HEK293 (cell line): ENCODE measurements at regions not wholly inside any gene's neighbourhood (a gene's known extent, or its start where the extent isn't known, plus 50 kb on each side); places are given as distances from the start of the nearest gene placed in this dataset.

Source experiments
- CTCF ChIA-PET: fragments of 350-600 bp; formaldehyde crosslinking; extraction: SDS; loops from one replicate; lab custom pipeline; 2021; ENCODE audit warnings: antibody characterized with exemption; lab: Yijun Ruan, JAX
- POLR2A ChIA-PET: fragments of 300-600 bp; formaldehyde crosslinking; extraction: SDS; loops from one replicate; lab custom pipeline; 2020; ENCODE audit warnings: antibody characterized with exemption, inconsistent platforms; lab: Yijun Ruan, JAX
- H3K27ac ChIP-seq: fragments of 200-500 bp; sonication (Bioruptor generic); 2 replicates; pipeline ENCODE4 v1.5.1; 2014; ENCODE audit warnings: low read depth, low read length, control low read depth, inconsistent platforms; ENCODE audit errors: extremely low read depth
- H3K36me3 ChIP-seq, 2 experiments: fragments of 200-500 bp in 1 of 2; sonication (Bioruptor generic) in 1 of 2; 1 replicate in 1 of 2; 2 replicates in 1 of 2; pipeline ENCODE4 v1.5.1; 2014 to 2017; ENCODE audit warnings: inconsistent platforms in 2 of 2, low read length in 2 of 2; ENCODE audit not compliant: control insufficient read depth in 2 of 2, insufficient read depth in 1 of 2
- H3K4me1 ChIP-seq: fragments of 200-500 bp; sonication (Bioruptor generic); 2 replicates; pipeline ENCODE4 v1.5.1; 2014; ENCODE audit warnings: mild to moderate bottlenecking, low read length, inconsistent platforms; ENCODE audit not compliant: control insufficient read depth, insufficient read depth
- H3K4me3 ChIP-seq: 2 replicates; pipeline ENCODE4 v1.5.1; 2011; ENCODE audit warnings: low read depth, mild to moderate bottlenecking, control low read depth, low read length, moderate library complexity
- H3K9me3 ChIP-seq: fragments of 200-500 bp; sonication (Bioruptor generic); 2 replicates; pipeline ENCODE4 v1.5.1; 2014; ENCODE audit warnings: low read depth, low read length, inconsistent platforms; ENCODE audit not compliant: control insufficient read depth, insufficient read depth
- GLI2 ChIP-seq: fragments of 450-650 bp; formaldehyde crosslinking; IDR thresholded peaks from 2 replicates; pipeline ENCODE4; 2017; ENCODE audit warnings: missing biosample characterization, missing genetic modification characterization, low read depth, borderline replicate concordance
- KLF10 ChIP-seq: fragments of 450-650 bp; IDR thresholded peaks from 2 replicates; pipeline ENCODE4 v1.5.1; 2018; ENCODE audit warnings: missing biosample characterization, mild to moderate bottlenecking, missing genetic modification characterization
- KLF7 ChIP-seq: fragments of 450-650 bp; formaldehyde crosslinking; IDR thresholded peaks from 2 replicates; pipeline ENCODE4 v1.5.1; 2016; ENCODE audit warnings: missing biosample characterization, missing genetic modification characterization, borderline replicate concordance
- MYNN ChIP-seq: fragments of 450-650 bp; formaldehyde crosslinking; IDR thresholded peaks from 2 replicates; pipeline ENCODE4 v1.5.1; 2016; ENCODE audit warnings: missing biosample characterization, missing genetic modification characterization, borderline replicate concordance
- SALL2 ChIP-seq: fragments of 450-650 bp; formaldehyde crosslinking; IDR thresholded peaks from 2 replicates; pipeline ENCODE4 v1.5.0; 2017; ENCODE audit warnings: missing biosample characterization, mild to moderate bottlenecking, missing genetic modification characterization, borderline replicate concordance
- SCRT2 ChIP-seq: fragments of 450-650 bp; formaldehyde crosslinking; IDR thresholded peaks from 2 replicates; pipeline ENCODE4 v1.5.1; 2016; ENCODE audit warnings: missing biosample characterization, missing genetic modification characterization
- YY1 ChIP-seq: fragments of 450-650 bp; formaldehyde crosslinking; IDR thresholded peaks from 2 replicates; pipeline ENCODE4 v1.5.1; 2018; ENCODE audit warnings: missing biosample characterization, missing genetic modification characterization
- ZBTB48 ChIP-seq: fragments of 450-650 bp; formaldehyde crosslinking; IDR thresholded peaks from 2 replicates; pipeline ENCODE4 v1.5.1; 2016; ENCODE audit warnings: missing biosample characterization, missing genetic modification characterization
- ZIC2 ChIP-seq: fragments of 450-650 bp; formaldehyde crosslinking; IDR thresholded peaks from 2 replicates; pipeline ENCODE4 v1.5.1; 2016; ENCODE audit warnings: missing biosample characterization, missing genetic modification characterization
- ZNF121 ChIP-seq: fragments of 450-650 bp; formaldehyde crosslinking; IDR thresholded peaks from 2 replicates; pipeline ENCODE4 v1.5.1; 2016; ENCODE audit warnings: missing biosample characterization, missing genetic modification characterization
- ZNF132 ChIP-seq: fragments of 450-650 bp; formaldehyde crosslinking; IDR thresholded peaks from 2 replicates; pipeline ENCODE4 v1.5.1; 2017; ENCODE audit warnings: missing biosample characterization, missing genetic modification characterization, borderline replicate concordance
- ZNF140 ChIP-seq: fragments of 450-650 bp; formaldehyde crosslinking; IDR thresholded peaks from 2 replicates; pipeline ENCODE4 v1.5.1; 2016; ENCODE audit warnings: missing biosample characterization, missing genetic modification characterization
- ZNF18 ChIP-seq: fragments of 450-650 bp; formaldehyde crosslinking; IDR thresholded peaks from 2 replicates; pipeline ENCODE4 v1.5.1; 2016; ENCODE audit warnings: missing biosample characterization, missing genetic modification characterization
- ZNF184 ChIP-seq: fragments of 450-650 bp; IDR thresholded peaks from 2 replicates; pipeline ENCODE4 v1.5.1; 2018; ENCODE audit warnings: missing biosample characterization, mild to moderate bottlenecking, missing genetic modification characterization
- ZNF341 ChIP-seq: fragments of 450-650 bp; formaldehyde crosslinking; IDR thresholded peaks from 2 replicates; pipeline ENCODE4; 2016; ENCODE audit warnings: low read depth, missing biosample characterization, missing genetic modification characterization
- ZNF423 ChIP-seq: fragments of 450-650 bp; formaldehyde crosslinking; IDR thresholded peaks from 2 replicates; pipeline ENCODE4 v1.5.1; 2016; ENCODE audit warnings: missing biosample characterization, missing genetic modification characterization
- ZNF433 ChIP-seq: fragments of 450-650 bp; formaldehyde crosslinking; IDR thresholded peaks from 2 replicates; pipeline ENCODE4 v1.5.1; 2016; ENCODE audit warnings: missing biosample characterization, missing genetic modification characterization, low read depth
- ZNF501 ChIP-seq: fragments of 450-650 bp; formaldehyde crosslinking; IDR thresholded peaks from 2 replicates; pipeline ENCODE4 v1.5.1; 2016; ENCODE audit warnings: missing biosample characterization, missing genetic modification characterization
- ZNF518A ChIP-seq: fragments of 450-650 bp; formaldehyde crosslinking; conservative IDR thresholded peaks from 2 replicates; pipeline ENCODE4 v1.5.1; 2016; ENCODE audit warnings: low read depth, missing biosample characterization, missing genetic modification characterization
- ZNF561 ChIP-seq: fragments of 450-650 bp; IDR thresholded peaks from 2 replicates; pipeline ENCODE4 v1.5.1; 2018; ENCODE audit warnings: missing biosample characterization, missing genetic modification characterization, borderline replicate concordance
- ZNF626 ChIP-seq: fragments of 450-650 bp; sonication (Bioruptor Pico); formaldehyde crosslinking; IDR thresholded peaks from 2 replicates; pipeline ENCODE4 v1.5.1; 2018; ENCODE audit warnings: missing biosample characterization, missing genetic modification characterization, inconsistent platforms
- ZNF776 ChIP-seq: fragments of 450-650 bp; formaldehyde crosslinking; IDR thresholded peaks from 2 replicates; pipeline ENCODE4 v1.5.0; 2017; ENCODE audit warnings: missing biosample characterization, missing genetic modification characterization, borderline replicate concordance
- ZNF791 ChIP-seq: fragments of 450-650 bp; formaldehyde crosslinking; IDR thresholded peaks from 2 replicates; pipeline ENCODE4 v1.5.1; 2016; ENCODE audit warnings: missing biosample characterization, missing genetic modification characterization
- ZXDB ChIP-seq: fragments of 450-650 bp; formaldehyde crosslinking; IDR thresholded peaks from 2 replicates; pipeline ENCODE4 v1.5.1; 2016; ENCODE audit warnings: missing biosample characterization, missing genetic modification characterization

GRCh38 chr3:73812054-73812453, 187.3 kb upstream of the PDZRN3 start (continued):
- TF ChIP-seq ZNF18 = no peak
- TF ChIP-seq KLF7 (tag by site-specific recombination) = no peak
- no peak for TF ChIP-seq KLF10
- no peak for TF ChIP-seq MYNN
- TF ChIP-seq ZBTB48 (tag by site-specific recombination) = no peak
- no peak for TF ChIP-seq YY1
- no peak for TF ChIP-seq ZNF132 (tag by site-specific recombination)
- no peak for TF ChIP-seq ZNF518A
- TF ChIP-seq ZNF140 (tag by site-specific recombination) = no peak
- no peak for TF ChIP-seq ZNF121
- TF ChIP-seq ZNF184 (tag by site-specific recombination) = no peak
- TF ChIP-seq ZNF561 (tag by site-specific recombination) = no peak
- no peak for TF ChIP-seq SCRT2 (tag by site-specific recombination)

- no peak for TF ChIP-seq ZNF776 (tag by site-specific recombination)
- TF ChIP-seq GLI2 = no peak
- no peak for TF ChIP-seq ZXDB (tag by site-specific recombination)
- no peak for TF ChIP-seq ZIC2
- TF ChIP-seq, all 188 proteins: peak for 0
- Histone ChIP-seq H3K27ac (no peak overlapping the region), H3K36me3 (no peaks in the 10 kb centered on the region), H3K4me1 (no peaks in the 10 kb centered on the region), H3K4me3 (no peak overlapping the region), H3K9me3 (no peaks in the 10 kb centered on the region)
- ChIA-PET POLR2A (no interaction called here), CTCF (no interaction called here)
Observed at GRCh38 chr3:73808862-73809509, 184.2 kb upstream of the PDZRN3 start.

GRCh38 chr3:73805435-73805834, 180.7 kb upstream of the PDZRN3 start:
- no peaks in the 10 kb centered on the region for H3K36me3 ChIP-seq
- no peaks in the 10 kb centered on the region for H3K4me1 ChIP-seq
- ChIA-PET CTCF (no interaction called here), POLR2A (no interaction called here)
- no peak overlapping the region for H3K27ac ChIP-seq
- H3K9me3 ChIP-seq = no peaks in the 10 kb centered on the region
- TF ChIP-seq ZNF423 = no peak
- no peak for TF ChIP-seq ZNF501
- TF ChIP-seq ZNF626 (tag by site-specific recombination) = no peak
- no peak for TF ChIP-seq ZNF791 (tag by site-specific recombination)
- TF ChIP-seq SALL2 (tag by site-specific recombination) = no peak
- TF ChIP-seq ZNF433 (tag by site-specific recombination) = no peak
- TF ChIP-seq ZNF341 (tag by site-specific recombination) = no peak
- no peak overlapping the region for H3K4me3 ChIP-seq
